Non-pigmented ciliary epithelial cell (primary cell): ENCODE measurements at regions not wholly inside any gene's neighbourhood (a gene's known extent, or its start where the extent isn't known, plus 50 kb on each side); places are given as distances from the start of the nearest gene placed in this dataset.

Experiments
- DNase-seq: peaks from one replicate; pipeline ENCODE4 v3.0.0-alpha.2; 2010; ENCODE audit warnings: low read depth

DNA sequence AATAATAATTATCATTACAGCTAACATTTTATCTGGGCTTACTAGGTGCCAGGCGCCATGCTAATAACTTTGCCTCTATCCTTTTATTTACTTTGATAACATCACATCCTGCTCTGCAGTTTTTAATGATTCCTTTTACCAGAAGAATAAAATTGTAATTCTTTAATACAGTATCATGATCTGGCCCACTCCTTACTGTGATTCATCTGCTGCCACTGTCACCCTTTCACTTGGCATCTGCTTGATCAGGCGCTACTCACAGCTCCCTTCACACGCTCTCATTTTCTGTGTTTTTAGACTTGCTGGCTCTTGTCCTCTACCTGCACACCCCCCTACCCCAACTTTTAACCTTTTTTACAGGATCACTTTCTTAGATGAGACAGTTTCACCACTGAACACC, 167.5 kb downstream of the NTMT2 start:
- no peak for DNase-seq

DNA sequence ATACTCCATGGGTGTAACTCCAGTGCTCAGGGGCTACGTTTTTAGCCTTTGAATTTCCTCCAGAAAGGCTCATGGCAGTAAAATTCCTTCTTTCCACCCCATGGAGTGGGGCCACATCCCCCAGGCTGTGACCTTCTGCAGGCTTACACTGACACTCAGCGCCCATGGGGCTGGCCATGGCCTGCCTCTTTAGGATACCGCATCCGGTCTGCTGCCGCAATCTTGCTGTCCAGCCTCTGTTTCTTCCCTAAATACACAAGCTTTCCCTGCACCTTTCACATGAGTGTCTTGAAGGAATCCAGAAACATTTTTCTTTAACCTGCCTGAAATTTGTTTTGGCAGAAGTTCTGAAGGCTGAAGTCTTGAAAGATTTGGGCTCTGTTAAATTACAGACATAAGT, 170.5 kb downstream of the NTMT2 start:
- DNase-seq = no peak

GRCh38 chr1:170318141-170318540, 172.4 kb downstream of the NTMT2 start:
- no peak for DNase-seq

DNA sequence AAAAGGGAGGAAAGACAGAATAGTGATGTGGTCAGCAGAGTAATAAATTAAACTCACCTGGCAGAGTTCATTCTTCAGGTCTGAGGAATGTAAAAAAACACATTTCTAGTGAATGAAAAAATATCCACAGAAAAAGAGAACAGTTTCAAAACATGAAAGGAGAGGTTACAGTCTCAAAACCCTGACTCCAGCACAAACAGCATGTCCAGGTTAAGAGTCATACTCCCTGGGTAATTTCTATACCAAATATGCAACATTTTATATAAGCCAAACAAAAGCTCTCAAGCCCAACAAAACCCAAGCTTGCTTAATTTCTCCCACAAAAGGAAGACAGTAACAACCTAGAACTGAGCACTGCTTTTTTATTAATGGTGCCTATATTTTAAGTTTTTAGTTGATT, 173.0 kb downstream of the NTMT2 start:
- DNase-seq = no peak

- peak; percentile 55 for DNase-seq
These were observed 175.4 kb downstream of the NTMT2 start for GRCh38 chr1:170321113-170321512.

DNA sequence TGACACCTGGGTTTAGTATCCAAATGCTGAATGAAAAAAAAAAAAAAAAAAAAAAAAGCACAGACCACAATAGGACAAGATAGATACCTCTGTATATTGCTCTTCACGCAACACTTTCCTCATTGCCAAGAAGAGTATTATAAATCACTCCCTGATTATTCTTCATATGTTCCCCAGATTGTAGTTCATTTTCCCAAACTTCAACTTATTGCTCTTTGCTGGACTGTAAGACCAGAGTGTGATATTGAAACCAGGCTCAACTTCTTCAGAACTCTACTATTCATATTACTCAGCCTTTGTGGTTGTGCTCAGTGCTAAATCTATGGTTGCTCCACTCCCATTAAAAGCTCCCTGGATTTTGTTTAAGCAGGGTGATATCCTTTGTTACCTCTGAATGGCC, 180.4 kb downstream of the NTMT2 start:
- no peak for DNase-seq

- DNase-seq = no peak
These were observed 187.0 kb downstream of the NTMT2 start for GRCh38 chr1:170332801-170333200.

- no peak for DNase-seq
These were observed 191.7 kb downstream of the NTMT2 start for GRCh38 chr1:170337413-170337994.

DNA sequence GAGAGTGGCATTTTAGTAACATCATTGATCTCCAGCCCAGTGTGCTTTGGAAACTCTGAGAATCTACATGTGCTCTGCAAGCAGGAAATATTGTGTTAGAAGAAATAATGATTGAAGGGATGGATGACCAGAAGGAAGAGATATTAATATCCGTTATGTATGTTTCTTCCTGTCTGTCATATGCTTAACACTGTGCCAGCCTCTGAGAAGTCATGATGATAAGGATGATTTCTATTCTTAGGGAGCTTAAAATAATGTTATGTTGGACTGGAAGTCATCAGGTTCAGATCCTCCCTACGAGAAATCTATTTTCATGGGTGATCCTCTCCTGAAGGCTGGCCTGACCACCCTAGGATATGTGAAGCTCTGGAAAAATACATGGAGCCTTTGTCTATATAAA, 192.4 kb upstream of the GORAB start:
- no peak for DNase-seq

DNA sequence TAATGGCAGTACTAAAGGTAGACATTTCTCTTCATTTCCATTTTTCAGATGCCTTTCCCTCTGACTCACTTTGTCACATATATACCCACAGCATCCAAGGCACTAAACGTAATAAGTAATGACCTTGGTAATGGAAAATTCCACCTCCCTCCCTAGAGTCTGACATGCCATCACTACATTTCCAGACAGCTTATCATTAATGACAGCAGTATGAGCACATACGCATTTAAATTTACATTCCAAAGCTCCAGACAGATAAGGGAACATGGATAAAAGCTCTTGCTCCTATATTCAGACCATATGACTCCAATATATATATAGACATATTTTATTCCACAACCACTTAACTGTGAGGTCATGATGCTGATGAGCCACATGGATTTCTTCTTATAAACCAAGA, 191.7 kb upstream of the GORAB start:
- DNase-seq = no peak

- DNase-seq = no peak
These were observed 180.5 kb upstream of the GORAB start for GRCh38 chr1:170351366-170351946.

DNA sequence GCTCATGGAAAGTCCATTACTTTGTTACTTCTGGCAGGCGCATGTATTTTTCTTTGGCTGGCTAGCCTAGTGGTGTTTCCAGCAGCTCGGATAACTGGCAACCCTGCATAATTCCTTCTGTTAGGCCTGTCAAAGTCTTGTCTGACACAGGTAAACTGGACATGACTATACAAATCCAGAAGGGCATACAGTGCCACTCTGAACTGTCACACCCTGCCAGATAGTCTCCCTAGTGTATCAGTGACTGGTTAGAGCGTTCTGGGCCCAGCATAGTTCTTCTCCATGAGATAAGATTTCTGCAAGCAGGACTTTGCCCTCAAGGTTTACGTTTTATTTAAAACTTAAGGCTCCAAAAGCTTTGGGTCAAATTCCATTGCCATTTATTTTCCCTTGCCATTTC, 177.7 kb upstream of the GORAB start:
- no peak for DNase-seq

DNA sequence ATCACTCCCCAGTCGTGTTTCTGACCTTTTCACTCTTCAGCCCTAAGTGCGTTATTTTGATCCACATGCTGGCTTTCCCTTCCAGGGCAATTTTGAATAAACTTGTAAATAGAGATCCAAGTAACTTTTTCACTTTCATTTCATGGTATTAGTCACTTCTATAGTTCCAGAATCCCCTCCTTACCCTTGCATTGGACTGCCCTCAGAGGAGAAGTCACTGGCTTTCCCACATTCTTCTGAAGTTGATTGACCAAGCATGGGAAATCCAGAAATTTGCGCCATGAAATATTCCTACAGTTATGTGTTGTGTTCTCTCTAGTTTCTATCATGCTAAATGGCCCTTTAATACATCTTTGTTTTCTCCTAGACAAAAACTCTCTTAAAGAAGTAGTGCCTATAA, 177.3 kb upstream of the GORAB start:
- no peak for DNase-seq

DNA sequence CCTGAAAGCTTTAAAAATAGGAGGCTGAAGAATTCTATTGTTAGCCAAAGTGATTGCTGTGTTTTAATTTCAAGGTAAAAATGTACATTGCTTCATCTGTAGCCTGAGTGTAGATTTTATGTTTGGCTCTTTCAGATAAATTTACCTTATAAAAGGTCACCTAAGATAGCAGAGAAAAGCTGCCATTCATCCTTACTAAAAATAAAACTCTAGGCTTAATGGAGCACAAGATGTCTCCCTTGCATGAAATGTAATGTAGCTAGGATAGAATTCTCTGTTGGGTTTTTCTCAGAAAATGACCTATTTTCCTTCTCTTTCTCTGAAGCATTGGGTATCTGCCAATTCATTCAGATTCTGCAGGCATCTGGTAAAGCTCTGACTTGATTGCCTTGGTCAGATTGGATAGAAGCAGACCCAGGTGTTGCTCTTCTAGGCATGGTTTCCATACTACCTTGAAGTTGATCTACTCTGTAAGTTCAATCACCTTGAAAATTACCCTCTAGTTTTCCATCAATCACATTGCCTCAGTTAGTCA, 176.6 kb upstream of the GORAB start:
- no peak for DNase-seq

- DNase-seq = no peak
These were observed 175.4 kb upstream of the GORAB start for GRCh38 chr1:170356585-170356984.

DNA sequence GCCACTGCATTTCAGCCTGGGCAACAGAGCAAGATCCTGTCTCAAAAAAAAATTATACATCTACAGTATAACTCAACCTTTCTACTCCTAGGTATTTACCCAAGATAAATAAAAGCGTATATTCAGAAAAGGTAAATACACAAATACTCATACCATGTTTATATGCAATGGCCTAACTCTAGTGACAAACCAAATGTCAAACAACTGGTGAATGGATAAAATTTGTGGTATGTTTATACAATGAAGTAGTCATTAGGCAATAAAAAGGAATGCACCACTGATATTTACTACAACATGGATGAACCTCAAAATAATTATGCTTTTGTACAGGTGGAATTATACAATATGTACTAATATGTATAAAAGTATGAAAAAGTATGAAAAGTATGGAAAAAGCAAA, 174.2 kb upstream of the GORAB start:
- no peak for DNase-seq

GRCh38 chr1:170360601-170361000, 171.4 kb upstream of the GORAB start:
- DNase-seq = no peak

DNA sequence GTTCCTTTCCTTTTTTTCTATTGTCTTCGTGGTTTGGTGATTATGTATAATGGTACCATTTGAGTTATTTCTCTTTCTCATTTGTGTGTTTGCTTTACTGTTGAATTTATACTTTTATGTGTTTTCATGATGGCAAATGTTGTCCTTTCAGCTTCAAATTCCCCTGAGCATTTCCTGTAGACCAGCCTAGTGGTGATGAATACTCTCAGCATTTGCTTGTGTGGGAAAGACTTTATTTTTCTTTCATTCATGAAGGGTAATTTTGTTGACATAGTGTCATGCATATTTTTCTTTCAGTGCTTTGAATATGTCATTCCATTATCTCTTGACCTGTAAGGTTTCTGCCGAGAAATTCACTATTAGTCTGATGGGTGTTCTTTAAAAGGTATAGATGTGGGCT, 166.6 kb upstream of the GORAB start:
- DNase-seq = no peak

DNA sequence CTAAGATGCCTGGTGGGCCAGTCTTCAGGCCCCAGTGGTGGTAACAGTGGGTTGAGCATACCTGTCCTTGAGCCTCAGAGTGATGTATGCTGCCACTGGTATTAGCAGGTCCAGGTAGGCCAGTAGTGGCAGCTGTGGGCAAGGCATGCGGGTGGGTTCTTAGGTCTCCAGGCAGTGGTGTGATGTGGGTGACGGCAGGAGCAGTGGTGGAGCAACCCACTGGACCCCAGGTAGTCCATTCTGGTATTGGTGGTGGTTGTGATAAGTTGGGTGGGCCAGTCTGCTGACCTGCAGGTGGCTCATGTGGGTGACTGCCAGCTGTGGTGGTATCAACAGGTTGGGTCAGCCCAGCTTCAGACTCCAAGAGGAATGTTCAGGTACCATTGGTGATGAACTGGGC, 165.0 kb upstream of the GORAB start:
- DNase-seq = no peak

GRCh38 chr1:170367615-170368014, 164.4 kb upstream of the GORAB start:
- DNase-seq = no peak

DNA sequence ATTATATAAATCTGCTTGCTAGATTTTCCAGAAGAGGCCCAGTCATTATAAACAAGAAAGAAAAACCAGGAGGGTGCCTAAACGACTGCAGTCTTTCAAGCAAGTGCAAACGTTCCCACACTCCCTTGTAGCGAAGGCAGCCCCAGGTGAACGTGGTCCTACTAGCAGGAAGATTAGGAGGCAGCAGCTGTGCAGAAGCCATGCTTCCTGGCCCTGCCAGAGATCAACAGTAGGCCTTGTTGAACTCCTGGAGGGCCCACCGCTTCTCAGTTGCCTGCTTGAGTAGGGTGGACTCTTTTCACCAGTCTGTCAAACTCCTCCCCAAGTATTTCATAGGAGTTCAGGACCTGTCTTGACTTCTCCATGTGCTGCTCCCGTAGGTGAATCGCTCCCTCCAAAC, 163.0 kb upstream of the GORAB start:
- no peak for DNase-seq

DNA sequence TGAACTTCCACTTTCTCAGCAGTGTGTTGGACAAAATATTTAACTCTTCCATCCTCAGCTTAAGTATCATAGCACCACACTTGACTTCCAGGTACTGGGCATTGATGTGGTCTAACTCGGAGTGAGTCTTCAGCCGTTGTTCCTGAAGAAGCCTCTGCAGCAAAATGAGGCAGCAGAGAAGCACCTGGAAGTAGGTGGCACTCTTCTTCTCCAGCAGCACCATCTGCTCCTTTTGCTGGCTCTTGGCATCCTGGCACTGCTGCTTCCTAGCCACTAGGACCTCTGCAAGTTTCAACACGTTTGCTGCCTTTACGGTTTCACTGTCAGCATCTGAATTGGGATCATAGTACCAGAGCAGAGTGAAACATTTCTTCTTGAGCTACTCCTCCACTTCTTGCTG, 162.5 kb upstream of the GORAB start:
- DNase-seq = no peak

DNA sequence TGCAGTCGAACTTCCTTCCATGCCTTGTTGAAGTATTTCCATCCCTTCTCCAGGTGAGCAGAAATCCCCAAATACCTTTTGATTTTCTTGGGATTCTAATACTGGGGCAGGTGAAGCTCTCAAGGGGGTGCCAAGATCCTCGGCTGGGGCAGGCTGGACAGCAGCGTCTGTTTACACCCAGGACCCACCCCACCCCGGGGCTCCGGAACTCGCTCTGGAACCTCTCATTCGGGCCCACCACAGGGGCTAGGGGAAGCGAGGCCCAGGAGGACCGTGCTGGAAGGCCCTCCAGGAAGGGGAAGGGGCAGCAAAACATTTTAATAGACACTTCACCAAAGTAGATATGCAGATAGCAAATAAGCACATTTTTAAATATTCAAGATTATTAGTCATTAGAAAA, 161.9 kb upstream of the GORAB start:
- DNase-seq = no peak

DNA sequence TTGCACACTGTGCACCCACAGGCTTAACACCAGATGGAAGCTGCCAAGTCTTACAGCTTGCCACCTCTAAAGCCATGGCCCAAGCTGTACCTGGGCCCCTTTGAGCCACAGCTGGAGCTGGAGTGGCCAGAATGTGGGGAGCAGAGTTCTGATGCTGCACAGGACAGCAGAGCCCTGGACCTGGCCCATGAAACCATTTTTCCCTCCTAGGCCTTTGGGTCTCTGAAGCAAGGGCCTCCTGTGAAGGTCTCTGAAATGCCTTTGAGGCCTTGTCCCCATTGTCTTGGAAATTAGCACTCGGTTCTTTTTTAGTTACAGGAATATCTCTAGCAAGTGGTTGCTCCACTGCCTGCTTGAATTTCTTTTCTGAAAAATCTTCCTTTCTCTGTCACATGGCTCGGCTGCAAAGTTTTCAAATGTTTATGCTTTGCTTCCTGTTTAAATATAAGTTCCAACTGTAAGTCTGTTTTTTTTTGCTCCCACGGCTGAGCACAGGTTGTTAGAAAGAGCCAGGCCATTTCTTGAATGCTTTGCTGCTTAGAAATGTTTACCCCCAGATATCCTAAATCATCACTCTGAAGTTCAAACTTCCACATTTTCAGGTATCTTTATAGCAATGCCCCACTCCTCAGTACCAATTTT, 156.8 kb upstream of the GORAB start:
- no peak for DNase-seq
